Activated naive CD8-positive, alpha-beta T cell treated with anti-CD3 and anti-CD28 coated beads, Interleukin-2, amount 50 U/mL, for 24 hours (primary cell): ENCODE measurements at regions not wholly inside any gene's neighbourhood (a gene's known extent, or its start where the extent isn't known, plus 50 kb on each side); places are given as distances from the start of the nearest gene placed in this dataset.

Experiments
- ATAC-seq: fragments of 150-1000 bp; cut with Tn5 transposase; one replicate; pipeline ENCODE4 v1.10.0; 2021
- DNase-seq: peaks from one replicate; pipeline ENCODE4 v3.0.0; 2021
- H3K27ac Mint-ChIP-seq: one replicate; pipeline ENCODE4 v1.8.0; 2021; ENCODE audit warnings: mild to moderate bottlenecking, mixed read lengths
- H3K27me3 Mint-ChIP-seq: one replicate; pipeline ENCODE4 v1.8.0; 2021; ENCODE audit warnings: mixed read lengths
- H3K36me3 Mint-ChIP-seq: one replicate; pipeline ENCODE4 v1.8.0; 2021; ENCODE audit warnings: low read depth, mixed read lengths
- H3K4me1 Mint-ChIP-seq: one replicate; pipeline ENCODE4 v1.8.0; 2021; ENCODE audit warnings: mixed read lengths
- H3K4me3 Mint-ChIP-seq: one replicate; pipeline ENCODE4 v1.8.0; 2021; ENCODE audit warnings: mild to moderate bottlenecking, moderate library complexity, mixed read lengths
- H3K9me3 Mint-ChIP-seq: one replicate; pipeline ENCODE4 v1.8.0; 2021; ENCODE audit warnings: mixed read lengths

GRCh38 chr2:14558335-14558919 lies 74.1 kb upstream of the LRATD1 start:
- Mint-ChIP-seq H3K27me3 (no peaks in the 10 kb centered on the region), H3K4me1 (no peaks in the 10 kb centered on the region), H3K9me3 (no peaks in the 10 kb centered on the region), H3K4me3 (no peak overlapping the region), H3K27ac (no peak overlapping the region), H3K36me3 (no peaks in the 10 kb centered on the region)
- ATAC-seq (no peak), DNase-seq (no peak)

- Mint-ChIP-seq H3K9me3 (no peaks in the 10 kb centered on the region), H3K27ac (no peak overlapping the region), H3K4me3 (no peak overlapping the region), H3K36me3 (no peaks in the 10 kb centered on the region), H3K27me3 (no peaks in the 10 kb centered on the region), H3K4me1 (no peaks in the 10 kb centered on the region)
- DNase-seq (no peak), ATAC-seq (no peak)
These were observed 71.8 kb upstream of the LRATD1 start for GRCh38 chr2:14560716-14561115.

GRCh38 chr2:14563324-14563723 lies 69.2 kb upstream of the LRATD1 start:
- ATAC-seq = no peak
- Mint-ChIP-seq H3K4me1 (no peaks in the 10 kb centered on the region), H3K27ac (no peak overlapping the region), H3K9me3 (no peaks in the 10 kb centered on the region), H3K36me3 (no peaks in the 10 kb centered on the region), H3K27me3 (no peaks in the 10 kb centered on the region), H3K4me3 (no peak overlapping the region)
- DNase-seq = no peak

GRCh38 chr2:14565666-14566065 lies 66.9 kb upstream of the LRATD1 start:
- Mint-ChIP-seq H3K27ac (no peak overlapping the region), H3K27me3 (no peaks in the 10 kb centered on the region), H3K9me3 (no peaks in the 10 kb centered on the region), H3K4me3 (no peak overlapping the region), H3K4me1 (no peaks in the 10 kb centered on the region), H3K36me3 (no peaks in the 10 kb centered on the region)
- DNase-seq (no peak), ATAC-seq (no peak)

GRCh38 chr2:14567561-14567960 lies 65.0 kb upstream of the LRATD1 start:
- H3K36me3 Mint-ChIP-seq = no peaks in the 10 kb centered on the region
- no peak for DNase-seq
- no peak overlapping the region for H3K4me3 Mint-ChIP-seq
- no peaks in the 10 kb centered on the region for H3K9me3 Mint-ChIP-seq
- H3K27me3 Mint-ChIP-seq = no peaks in the 10 kb centered on the region
- H3K4me1 Mint-ChIP-seq = no peaks in the 10 kb centered on the region
- H3K27ac Mint-ChIP-seq = no peak overlapping the region
- ATAC-seq = no peak

- ATAC-seq (no peak), DNase-seq (no peak)
- Mint-ChIP-seq H3K36me3 (no peaks in the 10 kb centered on the region), H3K9me3 (no peaks in the 10 kb centered on the region), H3K4me1 (no peaks in the 10 kb centered on the region), H3K27ac (no peak overlapping the region), H3K4me3 (no peak overlapping the region), H3K27me3 (no peaks in the 10 kb centered on the region)
These were observed 63.2 kb upstream of the LRATD1 start for GRCh38 chr2:14569294-14569693.

GRCh38 chr2:14572633-14573032 lies 59.9 kb upstream of the LRATD1 start:
- H3K27ac Mint-ChIP-seq = no peak overlapping the region
- H3K4me3 Mint-ChIP-seq = no peak overlapping the region
- no peaks in the 10 kb centered on the region for H3K9me3 Mint-ChIP-seq
- no peaks in the 10 kb centered on the region for H3K27me3 Mint-ChIP-seq
- no peaks in the 10 kb centered on the region for H3K4me1 Mint-ChIP-seq
- ATAC-seq (no peak), DNase-seq (no peak)
- H3K36me3 Mint-ChIP-seq = no peaks in the 10 kb centered on the region

GRCh38 chr2:14577843-14578242 lies 54.7 kb upstream of the LRATD1 start:
- Mint-ChIP-seq H3K4me3 (no peak overlapping the region), H3K36me3 (no peaks in the 10 kb centered on the region), H3K4me1 (no peaks in the 10 kb centered on the region), H3K9me3 (no peaks in the 10 kb centered on the region), H3K27ac (no peak overlapping the region), H3K27me3 (no peaks in the 10 kb centered on the region)
- ATAC-seq = no peak
- DNase-seq = no peak
